ENCODE measurements at regions not wholly inside any gene's neighbourhood (a gene's known extent, or its start where the extent isn't known, plus 50 kb on each side); places are given as distances from the start of the nearest gene placed in this dataset.

DNA sequence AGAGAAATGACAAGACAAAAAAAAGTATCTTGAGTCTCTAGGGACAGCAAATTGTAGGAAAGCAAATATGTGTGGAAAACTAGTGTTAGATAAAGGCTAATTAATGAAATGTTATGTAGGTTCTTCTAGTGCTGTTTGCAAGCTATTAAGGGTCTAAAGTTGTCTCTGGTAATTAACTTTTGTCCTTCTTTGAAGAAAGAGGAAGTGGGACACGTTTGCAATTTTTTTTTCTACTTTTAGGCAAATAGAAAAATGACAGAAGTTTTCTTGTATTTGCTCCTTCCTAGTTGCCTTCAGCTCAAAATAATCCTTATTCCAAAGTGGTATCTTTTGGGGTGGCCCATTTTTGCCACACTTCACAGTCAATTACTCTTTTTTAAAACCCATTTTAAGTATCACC lies 1877.7 kb upstream of the PRR20A start:
- TF ChIP-seq EZH2 (IDR thresholded peaks at IDR 0.05; ENCODE audit: insufficient read depth, low read length) = no peak
- TF ChIP-seq, protein P1, sequence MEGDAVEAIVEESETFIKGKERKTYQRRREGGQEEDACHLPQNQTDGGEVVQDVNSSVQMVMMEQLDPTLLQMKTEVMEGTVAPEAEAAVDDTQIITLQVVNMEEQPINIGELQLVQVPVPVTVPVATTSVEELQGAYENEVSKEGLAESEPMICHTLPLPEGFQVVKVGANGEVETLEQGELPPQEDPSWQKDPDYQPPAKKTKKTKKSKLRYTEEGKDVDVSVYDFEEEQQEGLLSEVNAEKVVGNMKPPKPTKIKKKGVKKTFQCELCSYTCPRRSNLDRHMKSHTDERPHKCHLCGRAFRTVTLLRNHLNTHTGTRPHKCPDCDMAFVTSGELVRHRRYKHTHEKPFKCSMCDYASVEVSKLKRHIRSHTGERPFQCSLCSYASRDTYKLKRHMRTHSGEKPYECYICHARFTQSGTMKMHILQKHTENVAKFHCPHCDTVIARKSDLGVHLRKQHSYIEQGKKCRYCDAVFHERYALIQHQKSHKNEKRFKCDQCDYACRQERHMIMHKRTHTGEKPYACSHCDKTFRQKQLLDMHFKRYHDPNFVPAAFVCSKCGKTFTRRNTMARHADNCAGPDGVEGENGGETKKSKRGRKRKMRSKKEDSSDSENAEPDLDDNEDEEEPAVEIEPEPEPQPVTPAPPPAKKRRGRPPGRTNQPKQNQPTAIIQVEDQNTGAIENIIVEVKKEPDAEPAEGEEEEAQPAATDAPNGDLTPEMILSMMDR (IDR thresholded peaks at IDR 0.05; ENCODE audit: insufficient read depth, low read depth, low read length) = no peak

Data from astrocyte (in vitro differentiated cells and primary cell).